ENCODE measurements at regions not wholly inside any gene's neighbourhood (a gene's known extent, or its start where the extent isn't known, plus 50 kb on each side); places are given as distances from the start of the nearest gene placed in this dataset.

DNA sequence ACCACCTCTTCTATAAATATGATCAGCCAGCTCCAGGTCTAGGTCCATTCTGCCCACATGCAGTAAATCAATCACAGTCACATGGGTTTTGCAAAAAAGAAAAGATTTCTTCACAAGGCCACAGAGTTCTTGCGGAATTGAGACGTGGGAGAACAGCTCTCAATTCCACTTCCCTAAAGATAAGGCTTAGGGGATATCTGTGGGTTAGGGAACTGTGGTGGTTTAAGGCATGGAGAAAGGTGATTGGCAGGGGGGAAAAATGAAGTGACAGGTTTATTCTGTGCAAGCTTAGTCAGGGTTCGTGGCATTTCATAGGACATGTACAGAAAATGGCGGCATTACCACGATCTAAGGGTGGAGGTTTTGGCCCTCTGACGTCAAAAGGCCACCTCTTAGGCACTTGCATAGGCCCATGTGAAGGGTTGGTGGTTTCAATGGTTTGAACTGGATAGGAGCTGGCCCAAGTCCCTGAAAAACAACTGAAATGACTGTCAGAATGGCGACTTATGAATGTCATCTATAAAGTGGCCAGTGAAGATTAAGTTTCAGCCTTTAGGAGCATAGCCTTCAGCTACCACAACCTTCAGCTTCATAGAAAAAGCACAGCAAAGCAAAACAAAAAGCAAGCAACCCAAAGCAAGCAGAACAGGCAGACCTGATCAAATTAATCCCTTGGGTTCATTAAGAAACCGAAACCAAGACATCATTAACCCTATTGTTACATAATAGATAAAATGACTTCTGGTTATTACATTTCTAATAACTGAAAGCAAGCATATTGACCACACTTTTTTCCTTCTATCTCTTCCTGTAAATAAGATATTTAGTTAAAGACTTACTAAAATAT is 289.8 kb upstream of the SFRP2 start:
- H2BK15ac ChIP-seq (ENCODE audit: low read depth, low read length), result no peak overlapping the region
- H3K9me3 ChIP-seq (ENCODE audit: control insufficient read depth, low read depth, low read length), result no peaks in the 10 kb centered on the region
- no peaks in the 10 kb centered on the region for H3K36me3 Mint-ChIP-seq (ENCODE audit: insufficient read depth in 1 of 3, low read depth in 3 of 3)
- no peak overlapping the region for H2BK20ac ChIP-seq (ENCODE audit: low read depth, low read length, poor library complexity, severe bottlenecking)
- H3K9me3 Mint-ChIP-seq, result no peaks in the 10 kb centered on the region
- H3K79me1 ChIP-seq (ENCODE audit: insufficient read depth, low read depth, low read length, poor library complexity, severe bottlenecking), result no peaks in the 10 kb centered on the region
- H2BK12ac ChIP-seq (ENCODE audit: insufficient read length, low read depth, low read length), result no peak overlapping the region
- H3K56ac ChIP-seq (ENCODE audit: insufficient read length, low read depth, low read length), result no peak overlapping the region
- no peaks in the 10 kb centered on the region for H4K20me1 ChIP-seq (ENCODE audit: control insufficient read depth, insufficient read depth, insufficient read length)
- H3K14ac ChIP-seq (ENCODE audit: insufficient read depth, low read length), result no peak overlapping the region
- no peak overlapping the region for H3K4me3 Mint-ChIP-seq
- no peak overlapping the region for H2AFZ ChIP-seq (ENCODE audit: low read length)
- no peak overlapping the region for H3K4ac ChIP-seq (ENCODE audit: low read depth, low read length)
- H3K18ac ChIP-seq (ENCODE audit: insufficient read length, low read depth, low read length), result no peak overlapping the region
- no peak overlapping the region for H2BK120ac ChIP-seq (ENCODE audit: low read depth, low read length, poor library complexity, severe bottlenecking)
- no peak overlapping the region for H3K27ac ChIP-seq (ENCODE audit: insufficient read length, low read depth, low read length)
- no peaks in the 10 kb centered on the region for H3K4me1 ChIP-seq (ENCODE audit: insufficient read depth, low read length)
- H3K27me3 ChIP-seq (ENCODE audit: insufficient read depth, low read length), result no peaks in the 10 kb centered on the region
- no peak overlapping the region for H2BK5ac ChIP-seq (ENCODE audit: insufficient read length, low read length)
- H4K5ac ChIP-seq (ENCODE audit: insufficient read length, low read depth, low read length), result no peak overlapping the region
- TF ChIP-seq, protein P1, sequence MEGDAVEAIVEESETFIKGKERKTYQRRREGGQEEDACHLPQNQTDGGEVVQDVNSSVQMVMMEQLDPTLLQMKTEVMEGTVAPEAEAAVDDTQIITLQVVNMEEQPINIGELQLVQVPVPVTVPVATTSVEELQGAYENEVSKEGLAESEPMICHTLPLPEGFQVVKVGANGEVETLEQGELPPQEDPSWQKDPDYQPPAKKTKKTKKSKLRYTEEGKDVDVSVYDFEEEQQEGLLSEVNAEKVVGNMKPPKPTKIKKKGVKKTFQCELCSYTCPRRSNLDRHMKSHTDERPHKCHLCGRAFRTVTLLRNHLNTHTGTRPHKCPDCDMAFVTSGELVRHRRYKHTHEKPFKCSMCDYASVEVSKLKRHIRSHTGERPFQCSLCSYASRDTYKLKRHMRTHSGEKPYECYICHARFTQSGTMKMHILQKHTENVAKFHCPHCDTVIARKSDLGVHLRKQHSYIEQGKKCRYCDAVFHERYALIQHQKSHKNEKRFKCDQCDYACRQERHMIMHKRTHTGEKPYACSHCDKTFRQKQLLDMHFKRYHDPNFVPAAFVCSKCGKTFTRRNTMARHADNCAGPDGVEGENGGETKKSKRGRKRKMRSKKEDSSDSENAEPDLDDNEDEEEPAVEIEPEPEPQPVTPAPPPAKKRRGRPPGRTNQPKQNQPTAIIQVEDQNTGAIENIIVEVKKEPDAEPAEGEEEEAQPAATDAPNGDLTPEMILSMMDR (conservative IDR thresholded peaks at IDR 0.05), result no peak
- WGBS (ENCODE audit: extremely low coverage, insufficient read length, low lambda C conversion rate), result no CpG with 5 or more reads among the region's 8 CpGs
- no peaks in the 10 kb centered on the region for H3K79me2 ChIP-seq (ENCODE audit: insufficient read depth, low read length)
- no peak overlapping the region for H3K27ac Mint-ChIP-seq
- H3K4me2 ChIP-seq (ENCODE audit: insufficient read depth, insufficient read length, low read length), result no peak overlapping the region
- peaks cover 4 to 11% of the 10 kb centered on the region in 2 experiments; a peak in 2 of 4 replicates for H3K4me1 Mint-ChIP-seq
- H3K9ac ChIP-seq (ENCODE audit: extremely low read depth, insufficient read length, low read length), result no peak overlapping the region
- H4K91ac ChIP-seq (ENCODE audit: insufficient read length, low read depth, low read length), result no peak overlapping the region
- H3K23me2 ChIP-seq (ENCODE audit: insufficient read length, low read depth, low read length, poor library complexity, severe bottlenecking), result no peaks in the 10 kb centered on the region
- no peak overlapping the region for H4K8ac ChIP-seq (replicated peaks; ENCODE audit: insufficient read length, low read depth, low read length)
- no peak overlapping the region for H3K23ac ChIP-seq (ENCODE audit: insufficient read length, low read depth, low read length)
- no peaks in the 10 kb centered on the region for H3K27me3 Mint-ChIP-seq (ENCODE audit: low read depth)
- DNase-seq, result no peak
- no peak overlapping the region for H2AK5ac ChIP-seq (ENCODE audit: insufficient read length, low read length)
- H3T11ph ChIP-seq (ENCODE audit: low read length), result no peak overlapping the region

Measured in H9 (cell line).